Adrenal gland (tissue), 9 donors: ENCODE measurements at regions not wholly inside any gene's neighbourhood (a gene's known extent, or its start where the extent isn't known, plus 50 kb on each side); places are given as distances from the start of the nearest gene placed in this dataset.

Source experiments
- DNase-seq, 7 donors: peaks; one replicate each; pipeline ENCODE4 v3.0.0-alpha.2; 2019 to 2020
- H3K27ac ChIP-seq, 5 donors: fragments of 200-600 bp; sonication (generic) in 4 of 5; 1 replicate in 3 of 5; 2 replicates in 2 of 5; pipeline versions ENCODE4 v1.5.1 to v1.8.0; 2016 to 2020; ENCODE audit warnings: mild to moderate bottlenecking in 1 of 5
- H3K27me3 ChIP-seq: fragments of 200-600 bp; 2 replicates; pipeline ENCODE4 v1.8.0; 2021
- H3K36me3 ChIP-seq, 2 donors: fragments of 200-600 bp; replicated peaks in 1 of 2; 1 replicate in 1 of 2; 2 replicates in 1 of 2; pipeline versions ENCODE4 v1.5.1 to v1.8.0; 2018 to 2022
- H3K4me1 ChIP-seq, 2 donors: fragments of 200-600 bp; replicated peaks in 1 of 2; 1 replicate in 1 of 2; 2 replicates in 1 of 2; pipeline versions ENCODE4 v1.5.1 to v1.8.0; 2018 to 2021
- H3K4me3 ChIP-seq, 4 donors: fragments of 200-600 bp; sonication (generic) in 3 of 4; one replicate each; pipeline ENCODE4 v1.5.1; 2016 to 2018
- H3K9me3 ChIP-seq, 3 donors: fragments of 200-600 bp; sonication (generic) in 1 of 3; replicated peaks in 1 of 3; 1 replicate in 2 of 3; 2 replicates in 1 of 3; pipeline versions ENCODE4 v1.5.1 to v1.8.0; 2016 to 2021
- POLR2A ChIP-seq, 2 donors: fragments of 450-650 bp; IDR thresholded peaks; one replicate each; pipeline ENCODE4 v1.6.1; 2017; ENCODE audit warnings: antibody characterized with exemption in 2 of 2, mild to moderate bottlenecking in 2 of 2, moderate library complexity in 1 of 2
- WGBS, 4 donors: extraction: QIAGEN DNeasy Blood & Tissue Kit in 2 of 4; methylation state at CpG; one replicate each; pipeline versions ENCODE4 v1.1.5 to v1.1.7; 2013 to 2017; 5-methylcytosine and 5-hydroxymethylcytosine counted together
- intact Hi-C, 2 donors: fragments of 100-400 bp; cut with DNase I; formaldehyde crosslinking; loops; one replicate each; pipeline versions ENCODE4 v1.14.1 to v1.15.0; 2022 to 2023
- TF ChIP-seq, protein P1 (sequence below), 6 experiments: fragments of 450-650 bp in 4 of 6; fragments of 200-600 bp in 2 of 6; sonication (generic) in 1 of 6; IDR thresholded peaks; 1 replicate in 5 of 6; 2 replicates in 1 of 6; pipeline versions ENCODE4 v1.5.1 to v1.8.0; 2016 to 2021; ENCODE audit warnings: antibody characterized with exemption in 6 of 6, mild to moderate bottlenecking in 2 of 6, moderate library complexity in 1 of 6
- donor health status: healthy with polysubstance abuse.
- donor health status: Bipolar disorder and iron deficiency.
- donor health status: DM: yes; HTN: yes; CAD: no.
- donor health status: DM: no; HTN: no; CAD: no.
- donor health status: DM: no; HTN: no; CAD: no.

- no peaks in the 10 kb centered on the region for H3K9me3 ChIP-seq
- no peak overlapping the region for H3K4me3 ChIP-seq
- no peaks in the 10 kb centered on the region for H3K27me3 ChIP-seq
- 58 to 60% (median 58%) methylated on average over 2 of the region's 2 CpGs for WGBS, 4 donors
- no peaks in the 10 kb centered on the region for H3K36me3 ChIP-seq
- H3K27ac ChIP-seq: no peak overlapping the region
- DNase-seq: no peak
- no peak for TF ChIP-seq POLR2A (IDR thresholded peaks at IDR 0.05)
- TF ChIP-seq, protein P1, sequence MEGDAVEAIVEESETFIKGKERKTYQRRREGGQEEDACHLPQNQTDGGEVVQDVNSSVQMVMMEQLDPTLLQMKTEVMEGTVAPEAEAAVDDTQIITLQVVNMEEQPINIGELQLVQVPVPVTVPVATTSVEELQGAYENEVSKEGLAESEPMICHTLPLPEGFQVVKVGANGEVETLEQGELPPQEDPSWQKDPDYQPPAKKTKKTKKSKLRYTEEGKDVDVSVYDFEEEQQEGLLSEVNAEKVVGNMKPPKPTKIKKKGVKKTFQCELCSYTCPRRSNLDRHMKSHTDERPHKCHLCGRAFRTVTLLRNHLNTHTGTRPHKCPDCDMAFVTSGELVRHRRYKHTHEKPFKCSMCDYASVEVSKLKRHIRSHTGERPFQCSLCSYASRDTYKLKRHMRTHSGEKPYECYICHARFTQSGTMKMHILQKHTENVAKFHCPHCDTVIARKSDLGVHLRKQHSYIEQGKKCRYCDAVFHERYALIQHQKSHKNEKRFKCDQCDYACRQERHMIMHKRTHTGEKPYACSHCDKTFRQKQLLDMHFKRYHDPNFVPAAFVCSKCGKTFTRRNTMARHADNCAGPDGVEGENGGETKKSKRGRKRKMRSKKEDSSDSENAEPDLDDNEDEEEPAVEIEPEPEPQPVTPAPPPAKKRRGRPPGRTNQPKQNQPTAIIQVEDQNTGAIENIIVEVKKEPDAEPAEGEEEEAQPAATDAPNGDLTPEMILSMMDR (IDR thresholded peaks at IDR 0.05): no peak
- no peaks in the 10 kb centered on the region for H3K4me1 ChIP-seq
- intact Hi-C loops: no loop called here
Measured at GRCh38 chr6:113125626-113126025, 731.5 kb upstream of the MARCKS start.

DNA sequence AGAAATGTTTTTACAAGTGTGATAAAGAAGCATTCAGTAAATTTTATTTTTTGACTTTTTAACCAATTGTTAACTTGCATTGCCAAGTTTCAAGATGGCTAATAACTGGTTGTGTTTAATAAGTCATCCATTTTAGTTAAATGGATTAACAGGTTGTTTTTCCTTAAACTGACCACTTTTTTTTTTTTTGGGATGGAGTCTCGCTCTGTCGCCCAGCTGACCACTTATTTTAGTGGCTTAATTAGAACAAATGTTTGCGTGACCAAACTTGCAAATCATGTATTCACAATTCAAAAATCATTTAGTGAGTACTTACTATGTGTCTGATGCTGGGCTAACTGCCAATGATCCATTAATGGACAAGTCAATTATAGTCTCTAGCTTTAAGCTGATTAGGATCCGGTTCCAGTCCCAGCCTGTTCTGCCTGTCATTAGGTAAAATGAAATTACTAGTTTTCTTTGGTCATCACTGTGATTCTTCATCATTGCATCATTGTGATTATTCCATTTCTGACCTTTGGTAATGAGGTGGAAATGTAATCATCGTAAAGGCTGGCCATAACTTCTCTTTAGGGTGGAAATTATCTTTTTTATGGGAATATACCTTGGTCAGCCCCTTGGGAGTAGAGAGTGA is 729.2 kb upstream of the MARCKS start:
- TF ChIP-seq, protein P1 (IDR thresholded peaks at IDR 0.05): no peak
- TF ChIP-seq POLR2A (IDR thresholded peaks at IDR 0.05): no peak
- H3K9me3 ChIP-seq: no peaks in the 10 kb centered on the region
- no peaks in the 10 kb centered on the region for H3K4me1 ChIP-seq
- H3K27ac ChIP-seq: no peak overlapping the region
- 85 to 94% (median 87%) methylated on average over 5 of the region's 5 CpGs for WGBS, 4 donors
- intact Hi-C loops: no loop called here
- H3K4me3 ChIP-seq: no peak overlapping the region
- no peaks in the 10 kb centered on the region for H3K27me3 ChIP-seq
- no peak for DNase-seq
- no peaks in the 10 kb centered on the region for H3K36me3 ChIP-seq

- Histone ChIP-seq H3K4me1 (no peaks in the 10 kb centered on the region), H3K27ac (no peak overlapping the region), H3K36me3 (no peaks in the 10 kb centered on the region), H3K9me3 (no peaks in the 10 kb centered on the region), H3K27me3 (no peaks in the 10 kb centered on the region), H3K4me3 (no peak overlapping the region)
- intact Hi-C loops: no loop called here
- TF ChIP-seq, protein P1 (IDR thresholded peaks at IDR 0.05): no peak
- no peak for TF ChIP-seq POLR2A (IDR thresholded peaks at IDR 0.05)
- WGBS, 4 donors: 63 to 72% (median 64%) methylated on average over 3 of the region's 3 CpGs
- no peak for DNase-seq
Measured at GRCh38 chr6:113128661-113129060, 728.5 kb upstream of the MARCKS start.

DNA sequence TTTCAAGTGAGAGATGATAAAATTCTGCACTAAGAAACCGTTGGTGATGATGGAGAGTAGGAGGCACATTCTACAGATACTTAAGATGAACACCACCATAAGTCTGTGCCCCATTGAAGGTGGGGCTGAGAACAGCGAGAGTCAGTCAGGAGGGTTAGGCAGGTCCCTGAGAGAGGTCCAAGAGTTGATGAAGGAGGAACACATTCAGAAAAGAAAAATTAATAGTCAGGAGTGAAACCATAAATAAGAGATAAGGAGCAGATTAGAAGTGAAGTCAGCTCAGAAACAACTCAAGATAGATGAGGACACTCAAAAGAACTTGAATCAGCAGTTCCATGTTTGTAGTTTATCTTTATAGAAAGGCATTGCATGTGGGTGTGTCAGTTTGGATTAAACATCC is 727.2 kb upstream of the MARCKS start:
- 46 to 75% (median 66%) methylated on average over 2 of the region's 2 CpGs for WGBS, 4 donors
- intact Hi-C loops: no loop called here
- DNase-seq: no peak
- no peaks in the 10 kb centered on the region for H3K4me1 ChIP-seq
- H3K4me3 ChIP-seq: no peak overlapping the region
- TF ChIP-seq POLR2A (IDR thresholded peaks at IDR 0.05): no peak
- TF ChIP-seq, protein P1 (IDR thresholded peaks at IDR 0.05): no peak
- no peaks in the 10 kb centered on the region for H3K36me3 ChIP-seq
- H3K27me3 ChIP-seq: no peaks in the 10 kb centered on the region
- H3K27ac ChIP-seq: no peak overlapping the region
- no peaks in the 10 kb centered on the region for H3K9me3 ChIP-seq
